Midbrain (tissue), 1 donor: ENCODE measurements at regions not wholly inside any gene's neighbourhood (a gene's known extent, or its start where the extent isn't known, plus 50 kb on each side); places are given as distances from the start of the nearest gene placed in this dataset.
"Not testable (repeated sequence)": the region's sequence is repeated elsewhere in the genome, so short reads cannot be mapped to it uniquely, and the experiment has no call there.

Experiments used
- DNase-seq: peaks from one replicate; lab custom pipeline; 2025; lab: John Stamatoyannopoulos, UW

DNA sequence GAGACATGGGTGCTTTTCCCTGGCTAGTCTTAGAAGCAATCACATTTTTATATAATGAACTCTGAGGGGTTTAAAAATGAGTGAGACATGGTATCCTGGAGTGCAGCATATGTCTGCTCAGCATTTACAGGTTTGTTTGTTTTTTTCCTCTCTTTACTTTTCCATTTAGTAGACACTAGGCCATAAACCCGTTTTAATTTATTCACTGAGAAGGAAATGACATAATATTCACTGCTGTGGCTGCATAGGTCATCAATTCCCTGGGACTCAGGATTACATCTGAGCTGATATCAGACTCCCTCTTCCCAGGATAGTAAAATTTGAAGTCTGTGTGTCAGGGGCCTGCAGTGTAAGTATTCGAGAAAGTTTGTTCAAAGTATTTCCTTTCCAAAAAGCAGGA lies 178.9 kb upstream of the SPRY1 start:
- no peak for DNase-seq

DNA sequence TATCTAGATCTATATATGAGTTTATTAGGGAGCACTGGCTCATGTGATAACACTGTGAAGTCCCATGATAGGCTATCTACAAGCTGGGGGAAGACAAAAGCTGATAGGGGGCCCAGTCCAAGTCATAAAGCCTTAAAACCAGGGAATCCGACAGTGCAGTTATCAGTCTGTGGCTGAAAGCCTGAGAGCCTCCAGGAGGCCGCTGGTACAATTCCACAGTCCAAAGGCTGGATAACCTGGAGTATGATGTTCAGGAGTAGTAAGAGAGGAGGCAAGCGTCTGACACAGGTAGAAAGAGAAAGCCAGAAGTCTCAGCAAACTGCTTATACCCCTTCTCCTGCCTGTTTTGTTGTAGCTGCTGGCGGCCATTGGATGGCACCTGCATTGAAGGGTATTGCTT lies 177.6 kb upstream of the SPRY1 start:
- no peak for DNase-seq

DNA sequence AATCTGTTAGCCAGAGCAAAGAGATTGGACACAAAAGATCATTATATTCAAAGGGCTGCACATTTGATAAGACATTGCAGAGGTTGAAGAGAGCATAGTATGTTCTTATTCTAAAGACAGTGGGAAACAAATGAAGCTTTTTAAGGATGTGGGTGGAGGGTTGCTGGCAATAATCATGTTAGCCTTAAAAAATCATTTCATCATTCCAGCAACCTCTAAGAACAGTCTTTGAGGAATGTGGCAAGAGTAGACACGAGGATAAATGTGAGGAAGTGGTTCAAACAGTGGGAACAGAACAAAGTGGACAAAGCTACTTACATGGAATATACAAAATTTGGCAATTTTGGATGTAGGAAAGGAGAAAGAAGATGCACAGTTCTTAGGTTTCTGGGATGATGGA lies 167.3 kb upstream of the SPRY1 start:
- no peak for DNase-seq

DNA sequence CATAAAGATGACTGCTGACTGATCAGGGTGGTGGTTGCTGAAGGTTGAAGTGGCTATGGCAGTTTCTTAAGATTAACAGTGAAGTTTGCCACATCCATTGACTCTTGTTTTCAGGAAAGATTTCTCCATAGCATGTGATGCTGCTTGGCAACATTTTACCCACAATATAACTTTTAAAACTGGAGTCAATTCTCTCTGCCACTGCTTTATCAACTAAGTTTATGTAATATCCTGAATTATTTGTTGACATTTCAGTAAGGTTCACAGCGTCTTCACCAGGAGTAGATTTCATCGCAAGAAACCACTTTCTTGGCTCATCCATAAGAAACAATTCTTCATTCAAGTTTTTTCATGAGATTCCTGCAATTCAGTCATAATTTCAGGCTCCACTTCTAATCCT lies 166.5 kb upstream of the SPRY1 start:
- no peak for DNase-seq

DNA sequence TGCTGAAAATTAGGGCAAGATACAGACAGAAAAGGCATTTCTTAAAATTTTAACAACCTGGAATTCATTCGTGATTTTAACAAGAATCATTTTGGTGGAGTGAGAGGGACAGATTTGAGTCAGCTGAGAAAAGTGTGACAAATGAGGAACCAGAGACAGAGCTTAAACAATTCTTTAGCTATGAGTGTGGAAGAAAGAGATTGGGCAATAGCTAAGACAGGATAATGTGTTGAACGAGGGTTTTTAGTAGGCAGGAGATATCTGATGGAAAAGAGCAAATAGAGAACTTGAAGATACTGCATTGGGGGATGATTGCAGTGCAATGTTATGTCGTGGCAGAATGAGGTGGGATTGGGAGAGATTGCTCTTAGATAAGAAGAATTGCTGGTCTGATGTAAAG lies 164.2 kb upstream of the SPRY1 start:
- no peak for DNase-seq

DNA sequence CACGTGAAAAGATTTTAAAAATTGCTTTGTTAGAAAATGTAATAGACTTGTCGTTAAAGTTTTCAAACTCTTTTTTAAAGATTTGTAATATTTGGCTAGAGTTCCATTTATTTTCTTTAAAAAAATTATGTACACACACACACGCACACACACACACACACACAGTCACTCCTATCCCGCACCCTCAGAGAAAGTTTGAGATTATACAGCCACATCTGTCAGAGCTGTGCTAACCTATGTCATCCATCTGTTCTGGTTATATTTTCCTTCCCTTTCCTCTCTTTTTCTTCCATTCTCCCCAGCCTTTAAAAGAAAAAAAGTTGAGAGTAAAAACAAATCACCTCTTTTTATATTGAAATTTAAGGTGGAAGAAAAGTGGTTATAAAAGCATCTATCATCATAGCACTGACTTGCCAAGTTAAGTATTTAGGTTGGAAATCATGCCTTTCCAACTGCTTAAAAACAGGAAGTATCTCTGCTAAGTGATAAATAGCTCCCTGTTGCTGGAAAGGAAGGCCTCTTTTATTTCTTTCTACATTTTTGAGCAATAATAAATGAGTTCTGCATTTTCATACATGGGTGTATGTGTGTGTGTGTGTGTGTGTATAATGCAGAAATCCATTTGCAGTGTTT lies 163.3 kb upstream of the SPRY1 start:
- DNase-seq, result no peak

DNA sequence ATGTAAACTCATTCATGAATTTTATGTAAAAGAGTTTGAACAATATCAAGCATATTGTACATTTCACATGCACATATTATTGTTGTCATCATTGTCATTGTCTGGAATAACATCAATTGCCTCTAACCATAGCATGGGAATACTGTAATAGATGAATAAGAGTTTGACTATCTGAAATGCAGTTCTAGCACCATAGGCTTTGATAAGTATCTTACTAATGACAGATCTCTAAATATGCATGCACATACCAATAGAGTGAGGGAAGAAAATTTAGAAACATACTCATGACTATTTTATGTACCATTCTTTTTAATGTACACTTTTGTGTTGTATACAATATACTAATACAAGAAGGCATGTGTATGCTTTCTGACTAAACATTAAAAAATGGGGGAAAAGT lies 161.6 kb upstream of the SPRY1 start:
- no peak for DNase-seq

DNA sequence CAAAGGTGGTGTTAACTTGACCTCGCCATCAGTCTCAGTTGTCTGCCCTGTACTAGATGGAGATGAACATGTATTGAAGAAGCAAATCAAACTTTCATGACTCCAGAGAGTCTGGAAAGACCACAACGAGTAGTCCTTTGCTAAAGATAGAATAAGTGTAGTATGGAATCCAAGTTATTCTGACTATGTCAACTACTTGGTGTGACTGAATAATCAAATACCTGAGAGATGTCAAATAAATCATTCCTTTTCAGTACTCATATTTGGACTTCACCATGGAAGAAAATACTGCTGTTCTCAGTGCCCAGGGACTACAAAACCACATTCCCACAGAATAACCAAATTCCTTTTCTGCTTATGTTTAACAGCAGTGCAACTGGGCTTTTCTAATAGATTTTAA lies 161.2 kb upstream of the SPRY1 start:
- DNase-seq, result no peak

DNA sequence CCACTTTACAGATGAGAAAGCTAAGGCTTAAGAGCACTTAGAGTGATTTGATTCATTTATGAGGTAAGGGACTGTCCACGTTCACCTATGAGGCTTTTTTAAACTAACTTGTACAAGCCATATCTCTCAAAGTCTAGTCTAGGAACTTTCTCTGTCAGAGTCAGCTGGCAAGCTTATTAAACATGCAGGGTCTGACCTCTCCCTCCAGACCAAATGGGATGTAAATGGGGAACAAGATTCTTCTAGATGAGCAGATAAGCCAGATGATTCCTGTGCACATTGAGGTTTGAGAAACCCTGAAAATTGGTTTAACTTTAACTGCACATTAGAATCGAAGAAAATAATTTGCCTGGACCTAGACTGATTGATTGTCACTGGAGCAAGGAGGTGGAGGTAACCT lies 160.0 kb upstream of the SPRY1 start:
- DNase-seq, result no peak

DNA sequence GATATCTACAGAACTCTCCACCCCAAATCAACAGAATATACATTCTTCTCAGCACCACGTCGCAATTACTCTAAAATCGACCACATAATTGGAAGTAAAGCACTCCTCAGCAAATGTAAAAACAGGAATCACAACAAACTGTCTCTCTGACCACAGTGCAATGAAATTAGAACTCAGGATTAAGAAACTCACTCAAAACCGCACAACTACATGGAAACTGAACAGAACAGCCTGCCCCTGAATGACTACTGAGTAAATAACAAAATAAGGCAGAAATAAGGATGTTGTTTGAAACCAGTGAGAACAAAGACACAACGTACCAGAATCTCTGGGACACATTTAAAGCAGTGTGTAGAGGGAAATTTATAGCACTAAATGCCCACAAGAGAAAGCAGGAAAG lies 156.3 kb upstream of the SPRY1 start:
- DNase-seq, result not testable (repeated sequence)

DNA sequence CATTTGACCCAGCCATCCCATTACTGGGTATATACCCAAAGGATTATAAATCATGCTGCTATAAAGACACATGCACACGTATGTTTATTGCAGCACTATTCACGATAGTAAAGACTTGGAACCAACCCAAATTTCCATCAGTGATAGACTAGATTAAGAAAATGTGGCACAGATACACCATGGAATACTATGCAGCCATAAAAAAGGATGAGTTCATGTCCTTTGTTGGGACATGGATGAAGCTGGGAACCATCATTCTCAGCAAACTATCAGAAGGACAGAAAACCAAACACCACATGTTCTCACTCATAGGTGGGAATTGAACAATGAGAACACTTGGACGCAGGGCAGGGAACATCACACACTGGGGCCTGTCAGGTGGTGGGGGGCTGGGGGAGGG lies 153.4 kb upstream of the SPRY1 start:
- DNase-seq, result not testable (repeated sequence)

DNA sequence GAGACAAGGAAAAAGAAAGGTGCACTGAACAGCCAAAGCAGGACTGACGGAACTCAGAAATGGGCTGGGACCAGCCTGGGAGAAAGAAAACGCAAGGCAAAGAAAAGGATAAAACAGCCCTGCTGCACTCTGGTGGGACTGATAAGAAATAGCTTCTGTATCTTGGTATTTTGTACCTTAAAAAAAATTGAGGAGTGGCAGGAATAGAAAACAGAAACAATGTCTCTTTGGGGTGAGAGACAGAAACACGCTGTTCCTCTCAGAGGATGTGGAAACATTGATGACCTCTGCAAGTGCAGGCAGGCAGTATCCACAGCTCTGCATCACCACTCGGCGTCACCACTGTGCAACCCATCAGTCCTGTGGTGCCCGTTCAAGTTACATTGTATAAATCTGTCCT lies 152.5 kb upstream of the SPRY1 start:
- peak; percentile 10 for DNase-seq

DNA sequence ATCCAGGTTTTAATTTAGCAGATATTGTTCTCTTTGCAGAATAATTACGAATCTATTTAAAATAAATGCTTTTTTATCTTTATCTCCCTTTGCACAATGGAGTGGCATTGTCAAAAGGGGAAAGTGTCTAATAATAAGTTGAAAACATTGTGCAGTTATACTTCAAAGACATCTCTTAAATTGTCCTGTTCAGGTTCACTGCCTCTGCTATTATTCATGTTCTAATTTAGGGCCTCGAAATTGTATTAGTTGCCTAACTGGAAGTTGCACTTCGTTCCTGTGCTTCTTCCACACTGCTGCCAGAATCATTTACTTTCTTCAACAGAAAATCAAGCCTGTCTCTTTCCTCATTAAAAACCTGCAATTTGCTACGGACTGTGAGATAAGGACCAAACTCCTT lies 150.5 kb upstream of the SPRY1 start:
- DNase-seq, result no peak

DNA sequence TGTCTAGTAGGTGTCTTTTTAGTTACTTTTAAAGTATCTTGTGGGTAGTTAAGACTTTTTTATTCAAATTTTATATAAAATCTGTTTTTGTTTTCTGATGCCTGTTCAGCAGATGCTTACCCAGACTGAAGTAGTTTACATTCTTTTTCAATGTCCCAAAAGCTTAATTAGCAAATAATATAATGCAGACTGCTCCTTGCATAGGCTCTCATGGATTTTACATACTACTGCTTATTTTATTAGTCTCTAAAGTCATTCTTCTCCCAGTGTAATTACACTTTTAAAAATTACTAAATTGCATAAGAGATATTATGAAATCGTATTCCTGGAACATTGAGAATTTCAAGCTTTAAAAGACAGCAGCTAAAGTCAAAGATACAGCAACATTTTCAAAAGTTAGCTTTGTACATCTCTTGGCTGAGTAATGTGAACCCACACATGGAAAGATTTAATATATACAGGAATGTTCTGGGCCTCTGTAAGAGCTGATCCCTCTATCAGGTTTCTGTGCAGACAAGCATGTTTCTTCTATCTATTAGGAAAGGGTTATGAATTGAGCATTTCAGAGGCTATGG lies 148.4 kb upstream of the SPRY1 start:
- no peak for DNase-seq

DNA sequence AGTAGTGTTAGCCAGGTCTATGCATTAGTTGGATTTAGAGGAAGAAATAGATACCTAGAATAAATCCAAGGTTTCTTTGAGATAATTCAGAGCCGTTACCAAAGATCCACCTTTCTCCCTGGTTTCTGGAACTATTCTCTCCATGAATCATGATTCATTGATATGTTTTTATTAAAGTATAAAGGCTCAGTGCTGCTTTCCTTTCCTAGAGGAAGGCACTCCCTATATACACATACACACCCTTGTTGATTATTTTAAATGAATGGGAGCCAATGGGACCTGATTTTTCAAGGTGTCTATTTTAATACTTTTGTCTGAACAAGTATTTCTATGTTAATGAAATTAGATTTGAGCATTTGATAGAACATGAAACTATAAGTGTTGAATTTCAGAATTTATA lies 146.8 kb upstream of the SPRY1 start:
- no peak for DNase-seq

DNA sequence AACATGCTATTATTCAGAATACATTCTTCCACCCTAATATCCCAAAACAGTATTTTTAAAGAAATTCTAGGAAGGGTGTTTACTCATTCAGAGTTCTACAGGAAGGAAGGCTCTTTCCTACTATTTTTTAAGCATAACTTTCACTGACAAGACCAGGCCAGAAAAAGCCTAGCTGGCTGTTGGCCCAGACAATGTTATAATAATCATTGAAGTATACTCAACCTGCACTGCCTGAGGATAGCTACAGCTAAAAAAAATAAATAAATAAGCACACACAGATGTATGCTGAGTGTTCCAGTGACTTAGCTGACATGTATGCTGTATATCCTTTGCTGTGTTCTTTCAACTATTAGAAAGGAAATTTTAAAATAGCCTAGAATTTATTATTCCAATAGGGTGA lies 145.8 kb upstream of the SPRY1 start:
- DNase-seq, result no peak

DNA sequence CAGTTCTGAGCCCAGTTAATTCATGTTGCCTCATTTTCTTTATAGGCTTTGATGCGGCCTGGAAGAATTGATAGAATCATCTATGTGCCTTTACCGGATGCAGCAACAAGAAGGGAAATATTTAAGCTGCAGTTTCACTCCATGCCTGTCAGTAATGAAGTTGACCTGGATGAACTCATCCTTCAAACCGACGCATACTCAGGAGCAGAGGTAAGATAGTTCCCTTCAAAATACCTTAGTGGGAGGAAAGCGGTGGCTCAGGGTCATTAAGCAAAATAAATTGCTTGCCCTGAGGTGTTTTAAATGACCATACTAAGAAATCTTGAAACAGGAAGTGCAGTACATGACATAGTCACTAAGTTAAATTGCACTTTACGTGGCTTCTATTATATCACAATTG lies 140.6 kb upstream of the SPRY1 start:
- no peak for DNase-seq

DNA sequence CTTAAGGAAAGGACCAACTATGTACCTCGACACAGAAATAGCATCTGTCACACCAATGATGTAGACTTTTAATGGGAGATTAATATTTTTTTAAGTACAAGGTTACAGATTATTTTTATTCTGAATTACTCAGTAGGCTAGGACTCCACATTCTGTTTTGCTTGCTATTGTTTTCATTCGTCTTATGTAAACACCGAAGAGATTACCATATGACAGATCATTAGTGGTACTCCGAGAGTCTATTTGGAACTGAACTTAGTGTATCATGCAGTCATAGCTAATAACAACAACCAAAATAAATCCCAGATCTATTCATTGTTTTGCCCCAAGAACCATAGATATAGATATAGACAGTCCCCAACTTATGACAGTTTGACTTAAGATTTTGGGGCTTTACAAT lies 139.7 kb upstream of the SPRY1 start:
- no peak for DNase-seq

DNA sequence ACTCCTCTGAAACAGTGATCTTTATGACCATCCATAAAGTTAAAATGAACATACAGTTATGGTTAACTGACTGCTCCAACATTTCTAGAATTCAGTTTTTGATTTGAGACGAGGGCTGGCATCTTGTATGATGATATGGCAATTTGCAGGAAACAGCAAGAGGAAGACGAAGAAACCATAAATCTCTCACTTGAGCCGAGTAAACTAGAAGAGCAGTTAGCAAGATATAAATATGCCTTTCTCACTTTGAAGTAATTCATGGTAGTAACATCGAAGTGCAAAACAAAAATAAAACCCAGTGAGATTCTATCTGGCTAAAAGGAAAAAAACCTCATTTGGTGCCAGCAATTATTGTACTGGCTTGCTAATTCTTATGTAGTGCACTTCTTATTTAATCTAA lies 139.0 kb upstream of the SPRY1 start:
- DNase-seq, result no peak

DNA sequence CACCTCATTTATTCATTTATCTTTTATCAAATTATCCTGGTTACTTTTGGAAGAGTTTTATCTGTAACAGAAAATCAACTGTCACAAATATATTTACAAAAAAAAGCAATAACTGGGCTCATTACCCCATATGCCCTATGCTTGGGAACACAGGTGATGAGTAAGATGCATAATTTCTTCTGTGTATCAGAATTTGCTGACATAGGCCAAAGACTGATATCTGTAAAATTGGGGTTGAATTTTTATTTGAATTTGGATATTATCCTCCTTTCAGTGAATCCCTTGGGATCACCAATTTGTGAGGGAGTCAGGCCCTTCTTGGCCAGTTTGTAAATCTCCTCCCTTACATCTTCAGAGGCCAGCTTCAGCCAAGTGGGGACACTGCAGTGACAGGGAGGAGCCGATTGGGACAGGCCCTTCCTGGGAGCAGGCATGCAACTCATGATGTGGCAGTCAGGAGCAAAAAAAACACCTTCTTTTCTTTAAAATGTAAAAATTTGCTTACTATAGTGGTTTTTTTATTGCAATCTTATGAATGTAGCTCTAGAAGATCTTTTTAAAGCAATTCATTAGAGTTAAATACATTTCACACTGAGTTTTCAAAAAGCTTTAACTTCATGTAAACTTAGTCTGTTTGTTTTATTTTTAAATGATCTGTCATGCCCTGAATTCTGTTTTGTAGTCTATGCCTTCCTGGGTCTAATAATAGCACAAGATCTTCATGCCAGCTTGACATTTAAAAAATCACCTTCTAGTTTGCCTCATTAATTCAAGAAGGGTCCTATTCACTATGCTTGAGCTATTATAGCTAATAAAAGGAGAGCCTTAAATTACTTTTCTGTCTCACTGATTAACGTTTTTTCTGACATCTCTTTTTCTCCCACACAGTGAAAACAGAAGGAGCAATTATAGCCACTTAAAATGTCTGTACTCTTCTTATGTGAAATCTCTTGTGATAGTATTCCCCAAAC lies 136.6 kb upstream of the SPRY1 start:
- no peak for DNase-seq

DNA sequence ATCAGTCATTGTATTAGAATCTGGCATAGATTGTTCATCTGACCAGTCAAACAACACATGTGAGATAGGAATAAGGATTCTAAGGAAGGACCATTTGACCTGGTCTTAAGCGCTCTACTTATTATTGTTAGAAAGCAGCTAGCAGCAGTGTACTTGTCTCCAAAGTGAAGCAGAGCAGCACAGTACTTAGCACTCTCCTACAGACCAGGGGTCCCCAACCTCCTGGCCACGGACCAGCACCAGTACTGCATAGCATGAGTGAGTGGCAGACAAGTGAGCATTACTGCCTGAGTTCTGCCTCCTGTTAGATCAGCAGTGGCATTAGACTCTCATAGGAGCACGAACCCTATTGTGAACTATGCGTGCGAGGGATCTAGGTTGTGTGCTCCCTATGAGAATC lies 135.9 kb upstream of the SPRY1 start:
- no peak for DNase-seq

DNA sequence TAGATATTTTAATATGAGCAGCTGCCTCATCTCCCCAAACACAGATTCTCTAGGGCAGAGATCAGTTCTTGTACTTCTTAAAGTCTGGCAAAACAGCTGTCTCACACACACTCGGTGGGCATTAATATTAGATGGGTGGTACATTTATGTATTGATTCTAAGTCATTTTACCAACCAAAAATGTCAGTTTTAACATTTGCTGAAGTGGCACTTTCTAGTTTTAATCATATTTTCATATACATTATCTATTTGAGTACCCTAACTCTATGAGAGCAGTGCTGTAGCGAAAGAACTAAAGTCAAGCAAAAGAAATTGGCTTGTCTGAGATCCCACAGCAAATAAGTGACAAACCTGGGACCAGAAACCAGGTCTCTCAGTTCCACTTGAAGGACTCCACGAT lies 134.5 kb upstream of the SPRY1 start:
- no peak for DNase-seq

DNA sequence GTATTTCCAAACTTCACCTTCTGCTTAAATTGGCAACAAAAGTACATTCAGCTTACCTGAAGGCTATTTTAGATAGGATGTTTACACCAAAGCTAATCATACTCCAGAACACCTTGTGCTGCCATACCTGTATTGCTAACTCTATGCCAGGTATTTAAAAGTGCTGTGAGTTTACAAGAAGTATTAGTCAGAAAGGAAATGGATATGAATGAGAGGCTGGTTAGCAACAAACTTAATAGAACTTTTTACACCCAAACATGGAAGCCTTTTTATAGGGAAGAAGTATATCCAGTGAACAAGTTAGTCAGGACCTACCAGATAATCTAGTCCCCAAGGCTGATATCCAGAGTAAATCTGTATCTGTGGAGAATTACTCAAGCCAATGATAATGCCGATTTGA lies 131.2 kb upstream of the SPRY1 start:
- no peak for DNase-seq
